Ishikawa (cell line): ENCODE measurements at regions not wholly inside any gene's neighbourhood (a gene's known extent, or its start where the extent isn't known, plus 50 kb on each side); places are given as distances from the start of the nearest gene placed in this dataset.

ENCODE experiments used
- CEBPB ChIP-seq: IDR thresholded peaks from 2 replicates; pipeline ENCODE4 v1.6.1; 2012
- CREB1 ChIP-seq: IDR thresholded peaks from 2 replicates; pipeline ENCODE4 v1.6.1; 2012; ENCODE audit warnings: low read depth
- EGR1 ChIP-seq: IDR thresholded peaks from 2 replicates; pipeline ENCODE4 v1.6.1; 2012
- EP300 ChIP-seq: IDR thresholded peaks from 2 replicates; pipeline ENCODE4 v1.6.1; 2012; ENCODE audit warnings: borderline replicate concordance
- FOXM1 ChIP-seq: IDR thresholded peaks from 2 replicates; pipeline ENCODE4 v1.6.1; 2012; ENCODE audit warnings: low read depth, borderline replicate concordance
- NFIC ChIP-seq: IDR thresholded peaks from 2 replicates; pipeline ENCODE4 v1.6.1; 2012
- RAD21 ChIP-seq: IDR thresholded peaks from 2 replicates; pipeline ENCODE4 v1.6.1; 2012; ENCODE audit warnings: low read depth
- TAF1 ChIP-seq: IDR thresholded peaks from 2 replicates; pipeline ENCODE4 v1.6.1; 2012; ENCODE audit warnings: low read depth, mild to moderate bottlenecking
- TCF12 ChIP-seq: IDR thresholded peaks from 2 replicates; pipeline ENCODE4 v1.6.1; 2012; ENCODE audit warnings: low read depth
- USF1 ChIP-seq: IDR thresholded peaks from 2 replicates; pipeline ENCODE4 v1.6.1; 2012
- YY1 ChIP-seq: IDR thresholded peaks from 2 replicates; pipeline ENCODE4 v1.6.1; 2012; ENCODE audit warnings: low read depth
- ZBTB7A ChIP-seq: IDR thresholded peaks from 2 replicates; pipeline ENCODE4 v1.6.1; 2012; ENCODE audit warnings: low read depth
- TF ChIP-seq, protein P1 (sequence below): IDR thresholded peaks from 2 replicates; pipeline ENCODE4 v1.6.1; 2012
- TF ChIP-seq, protein P2 (sequence below): IDR thresholded peaks from 2 replicates; pipeline ENCODE4 v1.6.1; 2012; ENCODE audit warnings: low read depth, mild to moderate bottlenecking

GRCh38 chr15:95646484-95647273 is 683.8 kb upstream of the NR2F2 start:
- TF ChIP-seq CREB1 (no peak), TAF1 (no peak), CEBPB (no peak), YY1 (no peak), USF1 (no peak), EGR1 (no peak), EP300 (no peak), ZBTB7A (no peak), FOXM1 (no peak), TCF12 (no peak), RAD21 (no peak), NFIC (no peak)
- TF ChIP-seq, protein P1, sequence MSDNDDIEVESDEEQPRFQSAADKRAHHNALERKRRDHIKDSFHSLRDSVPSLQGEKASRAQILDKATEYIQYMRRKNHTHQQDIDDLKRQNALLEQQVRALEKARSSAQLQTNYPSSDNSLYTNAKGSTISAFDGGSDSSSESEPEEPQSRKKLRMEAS: no peak
- TF ChIP-seq, protein P2, sequence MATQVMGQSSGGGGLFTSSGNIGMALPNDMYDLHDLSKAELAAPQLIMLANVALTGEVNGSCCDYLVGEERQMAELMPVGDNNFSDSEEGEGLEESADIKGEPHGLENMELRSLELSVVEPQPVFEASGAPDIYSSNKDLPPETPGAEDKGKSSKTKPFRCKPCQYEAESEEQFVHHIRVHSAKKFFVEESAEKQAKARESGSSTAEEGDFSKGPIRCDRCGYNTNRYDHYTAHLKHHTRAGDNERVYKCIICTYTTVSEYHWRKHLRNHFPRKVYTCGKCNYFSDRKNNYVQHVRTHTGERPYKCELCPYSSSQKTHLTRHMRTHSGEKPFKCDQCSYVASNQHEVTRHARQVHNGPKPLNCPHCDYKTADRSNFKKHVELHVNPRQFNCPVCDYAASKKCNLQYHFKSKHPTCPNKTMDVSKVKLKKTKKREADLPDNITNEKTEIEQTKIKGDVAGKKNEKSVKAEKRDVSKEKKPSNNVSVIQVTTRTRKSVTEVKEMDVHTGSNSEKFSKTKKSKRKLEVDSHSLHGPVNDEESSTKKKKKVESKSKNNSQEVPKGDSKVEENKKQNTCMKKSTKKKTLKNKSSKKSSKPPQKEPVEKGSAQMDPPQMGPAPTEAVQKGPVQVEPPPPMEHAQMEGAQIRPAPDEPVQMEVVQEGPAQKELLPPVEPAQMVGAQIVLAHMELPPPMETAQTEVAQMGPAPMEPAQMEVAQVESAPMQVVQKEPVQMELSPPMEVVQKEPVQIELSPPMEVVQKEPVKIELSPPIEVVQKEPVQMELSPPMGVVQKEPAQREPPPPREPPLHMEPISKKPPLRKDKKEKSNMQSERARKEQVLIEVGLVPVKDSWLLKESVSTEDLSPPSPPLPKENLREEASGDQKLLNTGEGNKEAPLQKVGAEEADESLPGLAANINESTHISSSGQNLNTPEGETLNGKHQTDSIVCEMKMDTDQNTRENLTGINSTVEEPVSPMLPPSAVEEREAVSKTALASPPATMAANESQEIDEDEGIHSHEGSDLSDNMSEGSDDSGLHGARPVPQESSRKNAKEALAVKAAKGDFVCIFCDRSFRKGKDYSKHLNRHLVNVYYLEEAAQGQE: no peak
